GM20000 (cell line): ENCODE measurements at regions not wholly inside any gene's neighbourhood (a gene's known extent, or its start where the extent isn't known, plus 50 kb on each side); places are given as distances from the start of the nearest gene placed in this dataset.
"Not testable (repeated sequence)": the region's sequence is repeated elsewhere in the genome, so short reads cannot be mapped to it uniquely, and the experiment has no call there.

ENCODE experiments used
- DNase-seq: peaks from one replicate; pipeline ENCODE4 v3.0.0; 2012; ENCODE audit warnings: low spot score
- CTCF ChIP-seq: IDR thresholded peaks from 2 replicates; pipeline ENCODE4 v1.5.1; 2012; ENCODE audit warnings: mild to moderate bottlenecking, control low read depth; ENCODE audit errors: extremely low read depth, missing control alignments

DNA sequence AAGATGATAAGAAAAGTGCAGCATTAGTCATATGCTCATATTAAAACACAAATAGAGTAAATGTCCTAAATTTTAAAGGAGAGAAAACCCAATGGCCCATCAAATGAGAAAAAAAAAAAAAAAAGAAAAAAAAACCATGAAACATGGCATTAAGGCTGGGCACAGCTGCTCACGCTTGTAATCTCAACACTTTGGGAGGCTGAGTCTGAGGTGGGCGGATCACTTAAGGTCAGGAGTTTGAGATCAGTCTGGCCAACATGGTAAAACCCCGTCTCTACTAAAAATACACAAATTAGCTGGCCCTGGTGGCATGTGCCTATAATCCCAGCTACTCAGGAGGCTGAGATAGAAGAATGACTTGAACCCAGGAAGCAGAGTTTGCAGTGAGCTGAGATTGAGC lies 515.5 kb upstream of the ANO3 start:
- DNase-seq, result no peak
- no peak for TF ChIP-seq CTCF

- no peak for TF ChIP-seq CTCF
- DNase-seq, result no peak
Observed at GRCh38 chr11:25824688-25825087, 507.2 kb upstream of the ANO3 start.

DNA sequence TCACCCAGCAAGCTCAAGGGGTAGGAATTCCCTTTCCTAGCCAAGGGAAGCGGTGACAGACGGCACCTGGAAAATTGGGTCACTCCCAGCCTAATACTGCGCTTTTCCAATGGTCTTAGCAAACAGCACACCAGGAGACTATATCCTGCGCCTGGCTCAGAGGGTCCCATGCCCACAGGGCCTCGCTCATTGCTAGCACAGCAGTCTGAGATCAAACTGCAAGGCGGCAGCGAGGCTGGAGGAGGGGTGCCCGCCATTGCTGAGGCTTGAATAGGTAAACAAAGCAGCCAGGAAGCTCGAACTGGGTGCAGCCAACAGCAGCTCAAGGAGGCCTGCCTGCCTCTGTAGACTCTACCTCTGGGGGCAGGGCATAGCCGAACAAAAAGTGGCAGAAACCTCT lies 500.4 kb upstream of the ANO3 start:
- DNase-seq, result not testable (repeated sequence)

GRCh38 chr11:25838918-25839625 lies 492.9 kb upstream of the ANO3 start:
- no peak for DNase-seq
- TF ChIP-seq CTCF, result no peak

DNA sequence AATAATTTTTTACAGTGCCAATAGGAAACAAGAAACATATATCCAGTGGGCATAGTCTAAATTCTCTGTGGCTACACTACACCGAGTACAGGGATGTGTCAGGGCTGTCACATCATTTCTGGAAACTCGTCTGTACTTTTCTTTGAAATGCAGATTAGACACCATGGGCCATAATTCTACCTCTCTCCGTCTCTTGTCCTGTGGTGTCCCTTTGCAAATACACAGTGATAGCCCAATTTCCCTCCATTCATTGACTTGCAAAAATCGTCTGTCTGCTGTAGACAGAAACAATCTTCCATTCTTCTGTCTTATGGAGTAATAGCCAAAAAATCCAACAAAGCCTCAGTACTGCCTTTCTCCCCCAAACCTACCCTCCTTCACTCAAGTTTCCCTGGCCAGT lies 487.1 kb upstream of the ANO3 start:
- DNase-seq, result no peak
- TF ChIP-seq CTCF, result no peak

- TF ChIP-seq CTCF, result no peak
- no peak for DNase-seq
Observed at GRCh38 chr11:25855916-25856315, 476.0 kb upstream of the ANO3 start.

DNA sequence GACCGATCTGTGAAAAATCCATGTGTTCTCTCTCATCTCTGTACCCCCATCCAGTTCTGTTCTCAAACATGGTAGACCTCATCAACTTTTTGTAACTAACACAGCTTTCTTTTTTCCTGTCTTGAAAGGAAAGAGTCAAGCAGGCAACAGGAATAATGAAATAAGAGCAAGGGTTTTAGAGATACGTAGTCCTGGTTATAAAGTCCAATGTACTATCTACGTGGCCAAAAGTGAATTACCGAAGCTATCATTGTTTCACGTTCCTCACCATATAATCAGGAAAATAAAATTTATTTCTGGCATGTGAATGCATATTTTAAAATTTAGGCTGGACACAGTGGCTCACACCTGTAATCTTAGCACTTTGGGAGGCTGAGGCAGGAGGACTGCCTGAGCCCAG lies 472.2 kb upstream of the ANO3 start:
- no peak for DNase-seq
- no peak for TF ChIP-seq CTCF
